Posterior cingulate gyrus (tissue), 11 donors: ENCODE measurements at regions not wholly inside any gene's neighbourhood (a gene's known extent, or its start where the extent isn't known, plus 50 kb on each side); places are given as distances from the start of the nearest gene placed in this dataset.

Source experiments
- DNase-seq, 10 donors: peaks; one replicate each; pipeline versions ENCODE4 v3.0.0 to v3.0.0-alpha.2; 2020 to 2021; ENCODE audit warnings: mixed read lengths in 3 of 10
- intact Hi-C: fragments of 100-400 bp; cut with DNase I; formaldehyde crosslinking; loops from one replicate; pipeline ENCODE4 v1.15.1; 2023

DNA sequence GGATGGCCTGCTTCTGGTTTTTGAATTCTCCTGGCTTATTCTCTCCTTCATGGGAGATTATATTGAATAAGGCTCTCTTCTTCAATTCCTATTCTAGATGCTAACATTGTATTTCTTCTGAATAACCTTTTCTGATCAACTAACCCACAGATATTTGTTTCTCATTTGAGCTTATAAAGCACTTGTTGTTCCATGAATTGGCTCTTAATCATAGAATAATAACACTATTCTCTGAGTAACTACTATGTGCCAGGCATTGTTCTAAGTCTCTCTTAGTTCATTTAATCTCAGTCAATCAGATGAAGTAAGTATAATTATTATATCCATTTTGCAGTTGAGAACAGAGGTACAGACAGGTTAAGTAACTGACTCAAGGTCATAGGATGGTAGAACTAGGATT is 136.3 kb upstream of the MLIP start:
- intact Hi-C loops: no loop called here
- DNase-seq: no peak

DNA sequence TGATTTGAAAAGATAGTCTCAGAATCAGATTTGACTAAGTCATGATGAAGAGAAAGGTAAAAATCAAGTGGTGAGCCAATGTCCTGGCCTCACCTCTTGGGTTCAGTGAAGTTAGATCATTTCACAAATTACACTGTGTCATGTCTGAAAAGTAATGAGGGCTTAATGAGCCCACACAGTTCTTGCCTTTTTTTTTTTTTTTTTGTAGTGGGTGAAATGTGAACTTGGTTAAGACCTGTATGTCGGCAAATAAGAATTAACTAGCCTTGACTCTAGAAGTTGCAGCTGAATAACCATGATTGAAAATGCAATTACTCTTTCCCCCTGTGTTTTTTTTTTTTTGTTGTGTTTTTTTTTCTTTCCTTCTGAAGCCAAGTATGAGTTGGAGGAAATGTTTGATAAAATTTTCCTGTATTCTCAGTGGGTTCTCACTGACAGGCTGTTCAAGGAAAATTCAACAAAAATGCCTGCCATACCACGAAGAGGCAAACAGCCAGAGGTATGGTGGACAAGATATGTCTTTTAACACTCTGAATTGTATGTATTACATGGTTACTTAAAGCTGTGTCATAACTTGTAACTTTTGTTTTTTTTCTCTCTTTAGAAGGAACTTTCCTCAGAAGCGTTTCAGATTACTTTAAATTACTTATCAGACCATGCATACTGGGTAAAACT is 135.2 kb upstream of the MLIP start:
- intact Hi-C loops: no loop called here
- no peak for DNase-seq

GRCh38 chr6:53977551-53977950 is 133.7 kb upstream of the MLIP start:
- DNase-seq: no peak
- intact Hi-C loops: no loop called here

GRCh38 chr6:53979468-53980067 is 131.7 kb upstream of the MLIP start:
- DNase-seq: no peak
- intact Hi-C loops: loop anchor here (10.0 kb wide), 2 partner anchors 265 to 1085 kb away; no protein-coding TSS in a partner anchor

GRCh38 chr6:53982366-53983050 is 128.7 kb upstream of the MLIP start:
- DNase-seq: no peak
- intact Hi-C loops: loop anchor here (10.0 kb wide), 2 partner anchors 262 to 1082 kb away; no protein-coding TSS in a partner anchor

GRCh38 chr6:53983301-53983700 is 127.9 kb upstream of the MLIP start:
- intact Hi-C loops: loop anchor here (10.0 kb wide), 2 partner anchors 262 to 1082 kb away; no protein-coding TSS in a partner anchor

GRCh38 chr6:53984163-53984562 is 127.1 kb upstream of the MLIP start:
- no peak for DNase-seq
- intact Hi-C loops: loop anchor here (10.0 kb wide), 2 partner anchors 261 to 1081 kb away; no protein-coding TSS in a partner anchor

More at GRCh38 chr6:53983301-53983700, 127.9 kb upstream of the MLIP start:
- no peak for DNase-seq

GRCh38 chr6:53984581-53984980 is 126.7 kb upstream of the MLIP start:
- intact Hi-C loops: loop anchor here (10.0 kb wide), 2 partner anchors 260 to 1080 kb away; no protein-coding TSS in a partner anchor
- DNase-seq: no peak

GRCh38 chr6:53985366-53985765 is 125.9 kb upstream of the MLIP start:
- intact Hi-C loops: loop anchor here (5.0 to 10.0 kb wide), 3 partner anchors 259 to 1257 kb away; no protein-coding TSS in a partner anchor
- DNase-seq: no peak

DNA sequence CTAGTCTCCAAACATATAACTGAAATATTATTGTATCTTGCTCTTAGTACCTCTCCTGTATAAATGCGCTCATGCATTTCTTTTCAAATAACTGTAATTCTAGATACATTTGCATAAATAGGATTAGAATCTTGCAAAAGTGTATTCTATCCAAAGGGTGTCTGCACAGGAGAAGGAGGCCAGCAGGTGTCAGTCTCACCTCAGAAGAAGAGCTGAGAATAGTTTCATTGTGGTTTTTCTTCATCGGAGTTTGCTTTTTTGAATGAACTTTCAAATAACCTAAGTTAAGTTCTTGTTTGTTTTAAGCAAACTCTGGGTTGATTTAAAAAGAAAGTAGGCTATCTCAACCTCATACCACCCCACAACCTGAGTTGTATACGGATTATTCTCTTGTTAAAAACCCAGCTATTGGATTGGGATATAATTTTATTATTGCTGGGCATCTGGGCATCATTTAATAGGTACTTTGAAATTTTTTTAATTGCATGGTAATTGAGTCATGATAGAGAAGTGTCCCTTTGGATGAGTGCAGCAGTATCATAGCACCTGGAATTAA is 125.0 kb upstream of the MLIP start:
- DNase-seq: peak in 6 of 10 donors; percentile 32 to 79 (median 44)
- intact Hi-C loops: loop anchor here (5.0 to 10.0 kb wide), 3 partner anchors 259 to 1256 kb away; no protein-coding TSS in a partner anchor

- intact Hi-C loops: loop anchor here (5.0 to 10.0 kb wide), 3 partner anchors 258 to 1255 kb away; no protein-coding TSS in a partner anchor
- peak in 3 of 10 donors; percentile 6 to 75 (median 7) for DNase-seq
These were observed 124.3 kb upstream of the MLIP start for GRCh38 chr6:53986721-53987521.

GRCh38 chr6:53987522-53987888 is 123.7 kb upstream of the MLIP start:
- peak in 1 of 10 donors; percentile 76 for DNase-seq
- intact Hi-C loops: loop anchor here (5.0 to 10.0 kb wide), 3 partner anchors 257 to 1255 kb away; no protein-coding TSS in a partner anchor

GRCh38 chr6:53989504-53989903 is 121.7 kb upstream of the MLIP start:
- no peak for DNase-seq
- intact Hi-C loops: loop anchor here (5.0 to 10.0 kb wide), 3 partner anchors 255 to 1253 kb away; no protein-coding TSS in a partner anchor

- DNase-seq: no peak
These were observed 118.7 kb upstream of the MLIP start for GRCh38 chr6:53992522-53992921.

DNA sequence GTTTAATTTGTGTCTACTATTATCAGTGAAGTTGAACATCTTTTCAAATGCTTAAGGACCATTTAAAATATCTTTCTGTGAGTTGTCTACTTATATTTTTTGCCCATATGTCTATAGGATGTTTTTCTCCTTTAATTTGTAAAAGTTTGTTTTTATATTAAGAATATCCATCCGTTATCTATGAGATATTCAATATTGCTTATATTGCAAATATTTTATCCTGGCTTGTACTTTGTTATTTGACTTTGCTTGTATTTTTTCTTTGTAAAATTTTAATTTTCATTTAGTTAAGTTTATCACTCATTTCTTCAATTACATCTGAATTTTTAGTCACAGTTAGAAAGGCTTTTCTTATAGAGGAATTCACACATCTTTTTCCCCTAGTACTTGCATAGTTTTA is 117.0 kb upstream of the MLIP start:
- DNase-seq: no peak
- intact Hi-C loops: no loop called here

More at GRCh38 chr6:53992522-53992921, 118.7 kb upstream of the MLIP start:
- intact Hi-C loops: no loop called here

DNA sequence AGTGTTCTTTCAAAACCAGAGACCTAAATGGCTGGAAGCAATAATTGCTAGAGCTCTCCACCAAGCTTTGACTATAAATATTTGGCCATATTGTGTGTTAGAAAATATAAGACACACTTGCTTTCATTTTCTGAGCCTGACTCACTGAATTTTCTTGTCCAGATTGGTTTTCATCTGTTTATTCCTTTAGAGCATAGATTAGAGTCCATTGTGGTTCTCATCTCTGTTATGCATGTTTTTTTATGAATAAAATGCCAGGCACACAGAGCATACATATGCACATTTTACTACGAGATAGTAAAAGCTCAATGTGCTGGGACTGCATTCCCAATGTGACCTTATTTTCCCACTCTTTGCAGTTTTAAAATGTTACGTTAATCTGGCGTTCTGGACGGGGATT is 115.3 kb upstream of the MLIP start:
- intact Hi-C loops: no loop called here
- no peak for DNase-seq

- intact Hi-C loops: no loop called here
- DNase-seq: no peak
These were observed 112.9 kb upstream of the MLIP start for GRCh38 chr6:53998303-53998702.

GRCh38 chr6:53999088-53999755 is 112.0 kb upstream of the MLIP start:
- no peak for DNase-seq
- intact Hi-C loops: no loop called here

DNA sequence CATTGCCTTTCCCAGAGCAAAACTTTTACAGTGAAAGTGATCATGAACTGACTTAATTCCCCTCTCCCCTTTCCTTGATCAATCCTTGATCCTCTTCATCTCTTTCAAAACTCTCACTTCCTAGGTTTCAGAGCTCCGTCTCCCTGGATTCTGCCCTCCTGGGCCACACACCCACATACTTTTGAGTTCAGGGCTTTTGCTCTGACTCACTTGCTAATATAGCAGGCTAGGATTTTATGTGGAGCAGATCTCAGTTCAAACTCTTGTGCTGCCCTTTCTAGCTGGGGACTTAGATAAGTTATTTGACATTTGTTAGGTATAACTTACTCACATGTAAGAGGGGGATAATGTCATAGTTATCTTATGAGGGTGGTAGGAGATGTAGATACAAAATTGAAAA is 109.1 kb upstream of the MLIP start:
- intact Hi-C loops: no loop called here
- DNase-seq: no peak
